NOMO-1 treated with dmso at 0.1 percent for 144 hours (cell line): ENCODE measurements at regions not wholly inside any gene's neighbourhood (a gene's known extent, or its start where the extent isn't known, plus 50 kb on each side); places are given as distances from the start of the nearest gene placed in this dataset.
"Not testable (repeated sequence)": the region's sequence is repeated elsewhere in the genome, so short reads cannot be mapped to it uniquely, and the experiment has no call there.

Experiments
- DNase-seq: peaks from one replicate; lab custom pipeline; 2025; ENCODE audit not compliant: unreplicated experiment; lab: John Stamatoyannopoulos, UW

DNA sequence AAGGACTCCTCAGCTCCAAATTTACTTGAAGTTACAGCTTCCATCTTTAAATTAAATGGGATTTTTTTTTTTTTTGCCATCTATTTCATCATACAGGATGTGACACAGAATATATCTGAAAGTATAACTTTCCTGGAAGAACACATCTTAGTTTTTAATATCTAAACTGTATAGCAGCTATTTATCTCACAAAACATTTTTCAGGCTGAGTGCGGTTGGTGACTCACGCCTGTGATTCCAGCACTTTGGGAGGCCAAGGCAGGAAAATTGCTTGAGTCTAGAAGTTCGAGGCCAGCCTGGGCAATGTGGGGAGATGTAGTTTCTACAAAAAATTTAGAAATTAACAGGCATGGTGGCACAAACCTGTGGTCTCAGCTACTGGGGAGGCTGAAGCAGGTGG lies 142.3 kb upstream of the KCNJ18 start:
- DNase-seq, result not testable (repeated sequence)

DNA sequence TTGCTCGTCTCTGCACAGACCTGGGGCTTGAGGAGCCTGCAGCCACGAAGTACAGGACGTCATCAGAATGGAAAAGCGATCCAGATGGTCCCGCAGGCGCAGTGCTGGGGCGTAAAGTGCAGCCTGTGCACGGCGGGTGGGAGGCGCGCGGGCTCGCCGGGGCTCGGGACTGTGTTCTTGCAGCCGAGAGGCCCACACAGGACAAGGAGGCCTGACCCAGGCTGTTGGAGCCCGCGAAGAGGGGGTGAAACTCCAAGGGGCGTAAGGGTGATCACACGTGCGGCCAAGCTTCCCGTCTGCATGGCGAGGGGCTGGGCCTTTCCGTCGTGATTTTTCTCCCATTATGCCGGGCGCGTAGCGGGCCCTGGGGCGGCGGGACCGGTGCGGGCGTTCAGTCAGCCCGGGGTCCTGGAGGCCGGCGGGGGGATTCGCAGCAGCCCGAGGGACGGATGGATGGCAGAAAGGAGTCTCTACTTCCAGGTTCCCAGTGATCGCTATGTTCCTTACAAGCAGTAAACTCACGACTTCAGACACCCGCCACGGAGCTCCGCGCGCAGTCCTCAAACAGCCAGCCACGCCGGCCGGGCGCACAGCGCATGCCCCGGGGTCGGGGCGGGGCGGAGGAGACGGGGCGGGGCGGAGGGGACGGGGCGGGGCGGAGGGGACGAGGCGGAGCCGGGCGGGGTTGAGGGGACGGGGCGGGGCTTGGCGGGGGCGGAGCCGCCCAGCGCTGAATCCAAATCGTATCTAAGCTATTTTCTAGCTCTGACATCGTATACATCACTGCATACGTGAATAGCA lies 141.0 kb upstream of the KCNJ18 start:
- peak; percentile 24 for DNase-seq

DNA sequence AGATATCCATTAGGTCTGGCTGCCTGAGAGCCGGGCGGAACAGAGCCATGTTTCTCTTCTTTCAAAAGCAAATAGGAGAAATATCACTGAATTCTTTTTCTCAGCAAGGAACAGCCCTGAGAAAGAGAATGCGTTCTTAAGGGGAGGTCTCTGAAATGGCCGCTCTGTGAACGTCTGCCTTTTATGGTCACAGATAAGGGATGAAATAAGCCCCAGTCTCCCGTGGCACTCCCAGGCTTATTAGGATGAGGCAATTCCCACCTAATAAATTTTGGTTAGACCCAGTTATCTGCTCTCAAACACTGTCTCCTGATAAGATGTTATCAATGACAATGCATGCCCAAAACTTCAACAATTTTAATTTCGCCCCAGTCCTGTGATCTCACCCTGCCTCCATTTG lies 133.4 kb upstream of the KCNJ18 start:
- DNase-seq, result not testable (repeated sequence)

DNA sequence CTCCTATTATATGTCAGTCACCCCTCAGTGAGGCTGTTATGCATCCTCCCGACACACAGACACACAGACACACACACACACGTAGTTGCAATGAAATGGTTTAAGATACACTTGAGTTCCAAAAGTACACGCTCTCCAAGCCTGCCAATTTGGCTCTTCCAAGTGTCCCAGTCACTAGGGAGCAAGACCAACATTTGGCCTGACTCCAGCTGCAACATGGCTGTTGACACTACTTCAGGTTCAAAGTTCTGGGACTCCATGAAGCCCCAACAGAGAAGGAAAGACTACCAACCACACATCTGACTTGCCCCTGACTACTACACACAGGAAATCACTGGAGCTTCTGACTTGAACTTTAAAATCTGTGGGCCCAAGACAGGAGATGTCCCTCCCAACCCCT lies 128.1 kb upstream of the KCNJ18 start:
- no peak for DNase-seq

DNA sequence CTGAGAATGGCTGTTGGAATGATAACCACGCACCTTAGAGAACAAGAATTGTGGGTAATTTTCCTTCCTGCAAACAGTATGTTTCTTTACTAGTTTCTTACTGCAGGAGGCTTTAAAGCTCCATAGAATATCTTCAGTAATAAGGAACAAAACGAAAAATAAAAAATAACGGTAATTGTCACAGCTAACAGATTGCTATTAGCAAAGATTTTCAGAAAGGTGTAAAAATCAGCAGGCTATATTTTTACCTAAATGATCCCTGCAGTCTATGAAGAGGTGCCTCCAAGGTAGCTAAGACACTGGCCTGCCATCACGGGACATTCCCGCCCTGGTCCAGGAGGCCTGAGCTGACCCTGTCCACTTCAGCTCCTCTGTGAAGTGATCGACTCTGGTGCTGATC lies 127.6 kb upstream of the KCNJ18 start:
- not testable (repeated sequence) for DNase-seq

DNA sequence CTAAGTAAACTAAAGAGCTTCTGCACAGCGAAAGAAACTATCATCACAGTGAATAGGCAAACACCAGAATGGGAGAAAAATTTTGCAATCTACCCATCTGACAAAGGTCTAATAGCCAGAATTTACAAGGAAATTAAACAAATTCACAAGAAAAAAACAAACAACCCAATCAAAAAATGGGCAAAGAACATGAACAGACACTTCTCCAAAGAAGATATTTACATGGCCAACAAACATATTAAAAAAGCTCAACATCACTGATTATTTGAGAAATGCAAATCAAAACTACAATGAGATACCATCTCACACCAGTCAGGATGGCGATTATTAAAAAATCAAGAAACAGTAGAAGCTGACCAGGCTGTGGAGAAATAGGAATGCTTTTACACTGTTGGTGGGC lies 121.9 kb upstream of the KCNJ18 start:
- DNase-seq, result not testable (repeated sequence)

DNA sequence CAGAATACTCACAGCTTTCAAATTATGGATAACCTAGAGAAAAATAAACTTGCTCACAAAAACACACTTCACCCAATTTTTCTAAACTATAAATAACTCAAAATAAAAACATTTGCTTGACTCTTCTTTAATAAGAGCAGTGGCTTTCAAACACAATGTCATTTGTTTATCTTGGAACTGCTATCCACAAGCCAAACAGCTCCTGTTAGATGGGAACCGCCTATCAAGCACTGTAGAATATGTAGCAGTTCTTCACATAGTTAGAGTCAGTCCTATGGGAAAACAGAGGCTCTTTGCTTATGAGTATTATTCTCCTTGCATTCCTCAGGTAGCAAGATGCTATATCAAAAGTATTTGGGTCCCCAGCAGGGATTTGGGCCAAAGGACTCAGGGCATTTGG lies 120.2 kb upstream of the KCNJ18 start:
- not testable (repeated sequence) for DNase-seq

DNA sequence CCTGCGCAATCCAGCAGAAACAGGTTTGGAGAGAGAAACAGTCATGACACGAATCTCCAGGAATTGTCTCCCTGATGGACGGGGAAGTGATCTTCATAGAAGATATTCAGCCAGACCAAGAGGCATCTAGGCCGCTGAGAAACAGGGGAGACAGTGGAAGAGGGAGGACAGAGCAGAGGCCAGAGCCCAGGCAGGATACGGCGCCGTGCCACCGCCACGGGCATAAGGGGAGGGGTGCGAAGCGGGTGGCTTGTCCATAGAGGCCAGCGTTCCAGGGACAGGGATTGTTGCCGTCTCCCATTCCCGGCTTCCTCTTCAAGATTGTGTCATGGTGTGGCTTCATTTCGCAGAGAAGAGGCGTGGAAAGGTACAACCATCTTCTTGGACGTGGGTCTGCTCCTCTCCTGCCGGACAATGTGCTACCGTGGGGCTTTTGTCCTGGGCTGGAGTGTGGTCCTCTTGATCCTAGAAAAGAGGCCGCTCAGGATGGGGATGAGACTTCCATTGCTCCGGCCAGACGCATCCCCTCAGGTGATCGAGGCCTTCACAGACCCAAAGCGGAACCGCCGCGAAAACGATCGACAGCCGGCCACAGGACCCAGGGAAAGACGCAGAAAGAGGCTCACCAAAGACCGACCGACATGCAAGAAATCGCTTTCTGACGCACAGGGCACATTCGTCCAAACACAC lies 118.9 kb upstream of the KCNJ18 start:
- not testable (repeated sequence) for DNase-seq

DNA sequence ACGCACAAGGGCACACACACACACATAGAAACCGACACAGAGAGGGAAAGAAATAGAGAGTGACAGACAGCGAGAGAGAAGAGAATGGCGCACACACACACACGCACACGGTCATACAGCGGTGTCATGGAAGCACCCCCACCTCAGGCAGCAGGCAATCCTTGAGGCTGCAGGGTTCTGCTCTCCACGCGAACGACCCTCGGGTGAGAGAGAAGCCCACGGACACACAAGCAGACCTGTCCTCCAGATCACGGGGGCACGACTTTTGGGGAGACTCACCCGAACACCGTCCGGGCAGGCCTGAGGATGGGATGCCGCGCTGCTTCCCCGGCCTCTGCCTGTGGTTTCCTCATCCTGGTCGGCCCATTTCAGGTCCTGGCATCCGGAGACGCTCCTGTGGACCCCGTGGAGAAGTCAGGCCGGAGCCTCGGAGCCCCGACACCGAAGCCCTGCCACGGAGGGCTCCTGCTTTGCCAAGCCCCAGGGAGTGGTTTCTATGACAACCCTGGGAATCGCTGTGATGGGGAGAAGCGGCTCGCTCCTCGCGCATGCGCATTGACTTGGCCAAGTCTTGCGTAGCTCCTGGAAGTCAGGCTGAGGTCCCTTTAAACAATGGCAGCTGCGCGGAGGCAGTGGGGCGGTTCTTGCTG lies 118.2 kb upstream of the KCNJ18 start:
- DNase-seq, result no peak

DNA sequence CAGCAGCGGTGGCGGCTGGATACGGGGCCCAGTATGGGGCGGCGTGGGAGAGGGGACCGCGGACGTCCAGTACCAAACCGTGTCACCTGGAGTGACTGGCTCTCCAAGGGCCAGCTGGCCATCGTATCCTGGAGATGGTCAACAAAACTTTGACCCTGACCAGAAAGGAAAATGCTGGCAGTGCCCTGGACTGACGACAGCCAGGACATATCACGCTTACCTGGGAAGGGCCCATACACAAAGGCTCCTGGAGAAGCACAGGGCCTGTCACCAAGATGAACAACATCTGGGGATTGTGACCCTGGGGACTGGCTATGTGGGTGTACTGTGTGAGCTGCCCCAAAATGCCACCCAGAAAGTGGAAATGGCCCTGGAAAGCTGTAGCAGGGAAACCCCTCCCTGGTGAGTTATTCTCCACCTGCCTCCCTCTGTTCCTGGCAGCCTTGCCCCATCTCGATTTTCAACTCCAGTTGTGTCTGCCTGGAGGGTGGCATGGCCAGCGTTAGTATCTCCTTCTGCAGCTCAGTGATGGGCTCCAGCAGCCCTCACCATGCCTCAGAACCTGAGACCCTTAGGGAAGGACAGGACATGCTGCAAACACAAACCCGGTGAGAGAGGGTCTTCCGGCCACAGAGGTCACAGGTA lies 117.6 kb upstream of the KCNJ18 start:
- DNase-seq, result not testable (repeated sequence)

DNA sequence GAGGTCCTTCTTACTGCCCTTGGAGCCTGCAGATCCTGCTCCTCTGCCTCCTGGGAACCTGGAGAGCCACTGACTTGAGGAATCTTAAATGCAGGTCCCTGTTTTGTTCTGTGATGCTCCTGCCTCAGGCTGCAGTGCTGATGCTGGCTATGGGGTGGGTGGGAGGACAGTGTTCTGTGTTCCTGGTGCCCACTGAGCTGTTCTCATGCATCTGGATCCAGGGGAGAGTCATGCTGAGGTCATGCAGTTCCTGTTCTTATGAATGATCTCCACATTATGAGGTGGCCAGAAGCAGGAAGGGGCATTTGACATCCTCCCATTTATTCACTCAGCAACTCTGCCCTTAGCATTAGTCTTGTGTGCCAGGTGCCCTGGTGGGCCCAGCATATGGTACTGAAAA lies 113.5 kb upstream of the KCNJ18 start:
- not testable (repeated sequence) for DNase-seq

DNA sequence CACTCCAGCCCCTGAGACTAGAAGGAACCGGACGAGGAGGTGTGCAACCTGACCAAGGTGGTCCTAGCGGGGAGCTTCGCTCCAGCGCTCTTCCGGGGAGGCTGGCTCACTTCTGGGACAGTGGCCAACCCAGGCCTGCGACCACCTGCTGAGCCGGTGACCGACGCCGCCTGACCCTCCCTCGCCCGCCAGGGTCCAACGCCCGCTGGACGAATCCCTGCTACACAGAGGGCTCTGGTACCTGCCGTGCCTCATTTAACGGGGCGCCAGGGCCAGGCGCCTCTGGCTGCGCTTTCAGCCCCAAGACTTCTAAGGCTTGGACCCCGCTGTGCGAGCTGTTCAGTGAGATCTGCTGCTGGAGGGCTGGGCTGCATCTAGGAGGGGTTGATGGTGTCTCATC lies 99.5 kb upstream of the KCNJ18 start:
- DNase-seq, result no peak

DNA sequence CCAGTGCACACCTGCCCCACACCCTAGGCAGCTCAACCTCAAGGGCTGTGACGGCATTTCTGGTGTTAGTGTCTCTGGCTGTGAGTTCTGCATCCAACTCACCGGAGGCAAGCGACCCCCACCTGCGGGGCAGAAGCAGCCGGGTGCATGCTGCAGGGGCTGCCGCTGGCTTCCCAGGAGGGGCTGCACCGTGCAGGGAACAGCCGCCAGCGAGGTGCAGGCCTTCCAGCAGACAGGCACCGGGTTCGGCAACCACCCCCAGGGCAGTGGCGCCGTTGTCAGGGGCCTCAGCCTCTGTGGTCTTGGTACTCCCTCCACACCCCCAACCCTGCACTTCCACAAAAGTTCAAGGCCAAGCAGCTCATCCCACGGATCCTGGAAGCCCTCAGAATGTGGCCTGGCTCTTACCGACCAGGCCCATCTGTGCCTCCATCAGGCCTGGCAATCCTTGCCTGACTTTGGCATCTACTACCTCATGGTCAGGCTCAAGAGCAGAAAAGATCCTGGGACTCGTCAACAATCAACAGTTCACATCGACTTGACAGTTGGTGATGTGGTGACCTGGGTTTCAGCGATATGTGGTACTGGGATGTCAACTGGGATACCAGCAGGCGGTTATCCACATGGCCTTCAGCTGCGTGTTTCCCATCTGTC lies 98.7 kb upstream of the KCNJ18 start:
- not testable (repeated sequence) for DNase-seq

DNA sequence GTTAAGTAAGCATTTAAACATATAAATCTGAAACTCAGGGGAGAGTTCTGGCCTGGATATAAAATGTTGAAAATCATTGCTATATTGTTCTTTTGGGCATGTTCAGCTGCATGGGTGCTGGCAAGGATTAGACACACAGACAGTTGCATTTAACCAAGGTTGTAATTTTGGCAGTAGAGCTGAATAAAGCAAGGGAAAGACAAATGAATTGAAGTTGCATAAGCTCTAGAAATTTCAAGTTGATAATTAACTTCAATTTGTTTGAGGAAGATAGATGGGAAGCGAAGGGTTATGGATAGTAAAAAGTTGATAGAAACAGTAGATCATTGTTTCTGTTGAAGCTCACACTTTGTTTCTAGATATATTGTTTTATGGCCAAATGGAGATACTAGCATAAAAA lies 97.2 kb upstream of the KCNJ18 start:
- no peak for DNase-seq

DNA sequence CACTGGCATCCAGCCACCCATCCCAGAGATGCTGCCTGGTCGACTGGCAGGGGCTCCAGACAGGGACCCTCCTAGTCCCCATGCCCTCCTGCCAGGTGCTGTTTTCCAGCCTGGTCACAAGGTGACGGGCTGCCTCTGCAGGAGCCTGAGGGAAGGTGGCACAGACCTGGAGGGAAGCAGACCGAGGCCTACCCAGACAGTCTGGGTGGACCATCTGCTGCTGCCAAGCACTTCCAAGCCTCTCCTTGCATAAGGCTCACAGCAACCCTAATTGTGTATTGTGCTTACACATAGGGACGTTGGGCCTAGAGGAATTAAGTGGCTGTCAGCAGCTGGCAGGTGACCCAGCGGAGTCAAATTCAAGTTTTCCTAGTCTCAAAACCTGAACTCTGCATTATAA lies 90.1 kb upstream of the KCNJ18 start:
- no peak for DNase-seq

DNA sequence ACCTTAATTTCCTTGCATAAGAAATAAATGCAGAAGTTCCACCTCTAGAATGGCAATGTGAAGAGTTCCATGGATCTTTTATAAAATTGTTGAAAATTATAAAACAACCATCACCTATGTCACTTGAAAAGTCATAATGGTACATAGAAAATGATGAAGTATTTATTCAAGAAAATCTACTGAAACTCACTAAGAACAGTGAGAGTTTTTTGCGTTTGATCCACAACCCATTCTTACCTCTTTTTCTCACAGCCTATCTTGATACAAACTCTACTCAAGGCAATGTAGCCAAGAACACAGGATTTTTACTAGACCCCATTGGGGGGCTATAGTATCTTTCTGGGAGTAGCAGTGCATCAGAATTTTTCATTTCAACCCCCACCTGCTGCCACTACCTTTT lies 89.0 kb upstream of the KCNJ18 start:
- DNase-seq, result not testable (repeated sequence)

DNA sequence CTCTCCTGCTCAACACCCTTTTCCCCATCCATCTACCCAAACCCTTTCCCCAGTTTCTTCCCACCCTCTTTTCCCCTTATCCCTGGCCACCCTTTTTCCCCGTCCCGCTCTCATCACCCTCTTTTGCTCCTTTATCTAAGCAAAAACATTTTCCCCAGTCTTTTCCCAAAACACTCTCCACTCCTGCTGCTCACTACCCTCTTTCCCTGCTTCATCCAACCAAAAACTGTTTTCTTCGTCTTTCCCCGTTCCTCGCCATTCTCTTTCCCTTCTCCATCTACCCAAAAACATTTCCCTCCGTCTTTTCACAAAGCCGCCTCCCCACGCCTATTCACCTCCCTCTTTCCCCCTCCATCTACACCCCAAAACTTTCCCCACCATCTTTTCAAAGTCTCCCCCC lies 80.9 kb upstream of the KCNJ18 start:
- not testable (repeated sequence) for DNase-seq

DNA sequence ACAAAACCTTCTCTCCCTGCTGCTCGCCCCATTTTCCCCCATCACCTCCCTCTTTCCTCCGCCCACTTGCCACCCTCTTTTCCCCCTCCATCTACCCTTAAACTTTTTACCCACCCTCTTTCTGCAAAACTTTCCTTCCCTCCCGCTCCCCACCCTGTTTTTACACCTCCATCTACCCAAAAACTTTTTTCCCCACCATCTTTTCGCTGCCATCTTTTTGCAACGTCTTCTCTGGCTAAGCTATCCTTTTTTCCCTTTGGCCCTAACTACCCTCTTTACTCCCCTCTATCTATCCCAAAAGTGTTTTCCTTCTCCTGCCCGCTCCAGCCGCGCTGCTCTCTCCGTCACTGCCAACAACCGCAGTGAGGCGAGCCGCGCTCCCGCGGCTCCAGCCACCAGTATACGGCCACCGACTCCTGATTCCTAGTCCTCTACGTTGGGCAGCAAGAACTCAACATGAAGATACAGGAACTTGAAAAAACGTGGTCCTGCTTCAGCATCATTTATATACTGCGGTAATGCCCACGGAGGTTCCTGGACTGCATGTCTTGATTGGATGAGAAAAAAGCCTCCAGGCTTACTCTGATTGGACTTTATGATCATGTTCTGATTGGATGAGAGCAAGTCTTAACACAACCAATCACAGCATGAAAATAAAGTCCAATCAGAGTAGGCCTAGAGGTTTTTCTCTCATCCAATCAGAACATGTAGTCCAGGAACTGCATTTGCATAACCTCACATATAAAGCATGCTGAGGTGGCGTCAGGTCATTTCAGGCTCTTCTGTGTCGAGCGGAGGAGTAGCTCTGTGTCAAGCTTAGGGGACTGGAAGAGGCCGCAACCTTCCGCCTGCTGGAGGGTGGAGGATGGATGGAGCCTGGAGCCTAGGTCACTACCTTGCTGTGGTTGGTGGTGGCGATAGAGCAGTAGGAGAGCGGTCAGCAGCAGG lies 79.9 kb upstream of the KCNJ18 start:
- not testable (repeated sequence) for DNase-seq

DNA sequence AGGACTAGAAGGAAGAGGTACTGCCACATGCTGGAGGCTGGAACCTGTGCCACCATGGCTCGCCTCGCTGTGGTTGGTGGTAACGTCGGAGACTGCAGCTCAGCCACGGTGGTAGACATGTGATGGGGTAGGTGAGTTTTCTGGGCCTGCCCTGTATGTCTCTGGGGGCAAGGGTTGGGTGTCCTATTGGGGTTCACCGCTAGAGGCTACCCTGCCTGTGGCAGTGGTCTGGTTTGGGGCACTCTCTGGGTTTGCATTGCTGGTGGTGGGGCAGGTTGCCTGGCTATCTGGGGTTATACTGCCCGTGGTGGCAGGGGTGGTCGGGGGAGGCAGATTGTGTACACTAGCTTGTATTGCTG lies 79.3 kb upstream of the KCNJ18 start:
- DNase-seq, result no peak

DNA sequence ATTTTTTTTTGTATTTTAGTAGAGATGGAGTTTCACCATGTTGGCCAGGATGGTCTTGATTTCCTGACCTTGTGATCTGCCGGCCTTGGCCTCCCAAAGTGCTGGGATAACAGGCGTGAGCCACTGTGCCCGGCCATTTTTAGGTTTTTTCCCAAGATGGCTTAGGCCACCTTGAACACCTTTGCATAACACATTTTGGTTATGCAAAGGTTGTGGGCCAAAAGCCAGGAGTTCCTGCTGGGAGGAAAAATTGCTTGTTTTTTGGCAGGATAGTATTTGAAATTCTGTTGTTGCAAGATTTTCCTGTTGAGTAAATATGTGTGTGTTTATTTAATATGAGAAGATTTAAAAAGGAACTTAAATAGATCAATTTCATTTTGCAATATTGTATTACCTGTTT lies 65.3 kb upstream of the KCNJ18 start:
- DNase-seq, result not testable (repeated sequence)
